SU-DHL-6 (cell line): ENCODE measurements at regions not wholly inside any gene's neighbourhood (a gene's known extent, or its start where the extent isn't known, plus 50 kb on each side); places are given as distances from the start of the nearest gene placed in this dataset.

Experiments used
- H2AFZ ChIP-seq: fragments of 200-600 bp; sonication (generic); 2 replicates; pipeline ENCODE4 v1.6.1; 2014; ENCODE audit warnings: low read depth, mild to moderate bottlenecking, moderate library complexity, mixed read lengths, antibody characterized with exemption, low read length; ENCODE audit not compliant: severe bottlenecking
- H3F3A ChIP-seq: fragments of 200-600 bp; shearing (Covaris generic); 2 replicates; pipeline ENCODE4 v1.6.0; 2016; ENCODE audit warnings: antibody characterized with exemption, mild to moderate bottlenecking; ENCODE audit not compliant: insufficient read depth
- H3K27ac ChIP-seq: fragments of 200-600 bp; sonication (generic); 2 replicates; pipeline ENCODE4 v1.5.1; 2016; ENCODE audit warnings: low read depth, mild to moderate bottlenecking, low read length, moderate library complexity, mixed read lengths
- H3K27me3 ChIP-seq: fragments of 200-600 bp; sonication (generic), shearing (Covaris generic); 2 replicates; pipeline ENCODE4 v1.6.0; 2014; ENCODE audit warnings: mild to moderate bottlenecking, low read length
- H3K36me3 ChIP-seq: fragments of 200-600 bp; sonication (generic); 2 replicates; pipeline ENCODE4 v1.6.1; 2014; ENCODE audit warnings: mild to moderate bottlenecking, low read length, mixed read lengths
- H3K4me2 ChIP-seq: fragments of 300-600, 200-600 bp; shearing (Covaris generic), sonication (generic); 2 replicates; pipeline ENCODE4 v1.6.0; 2014; ENCODE audit warnings: low read length, low read depth, mild to moderate bottlenecking; ENCODE audit not compliant: poor library complexity, severe bottlenecking
- H3K4me3 ChIP-seq: fragments of 200-600 bp; sonication (generic); 2 replicates; pipeline ENCODE4 v1.5.1; 2014; ENCODE audit warnings: antibody characterized with exemption, low read length, mild to moderate bottlenecking, mixed read lengths; ENCODE audit not compliant: insufficient read depth, poor library complexity, severe bottlenecking
- H3K79me2 ChIP-seq: fragments of 200-600 bp; sonication (generic); 2 replicates; pipeline ENCODE4 v1.6.1; 2014; ENCODE audit warnings: mild to moderate bottlenecking, low read length, moderate library complexity; ENCODE audit not compliant: insufficient read depth
- H3K9ac ChIP-seq: fragments of 200-600 bp; sonication (generic); 2 replicates; pipeline ENCODE4 v1.7.0; 2014; ENCODE audit warnings: mild to moderate bottlenecking, low read length
- H3K9me2 ChIP-seq: fragments of 200-600 bp; sonication (generic); replicated peaks from 2 replicates; pipeline ENCODE4 v1.6.1; 2014; ENCODE audit warnings: low read length; ENCODE audit not compliant: insufficient read depth
- H3K9me3 ChIP-seq: fragments of 200-600 bp; sonication (generic); 2 replicates; pipeline ENCODE4 v1.6.1; 2014; ENCODE audit warnings: low read length, mixed read lengths; ENCODE audit not compliant: insufficient read depth
- H4K20me1 ChIP-seq: fragments of 200-600 bp; sonication (generic); 2 replicates; pipeline ENCODE4 v1.6.1; 2014; ENCODE audit warnings: low read depth, mild to moderate bottlenecking, antibody characterized with exemption, low read length, moderate library complexity, mixed read lengths
- EZH2phosphoT487 ChIP-seq: fragments of 200-600 bp; sonication (generic), shearing (Covaris generic); conservative IDR thresholded peaks from 2 replicates; pipeline ENCODE4 v1.6.1; 2018; ENCODE audit warnings: mild to moderate bottlenecking, antibody characterized with exemption, low read length, moderate library complexity, mixed read lengths
- TF ChIP-seq, protein P1 (sequence below): fragments of 200-600 bp; sonication (generic); IDR thresholded peaks from one replicate; pipeline ENCODE4 v1.5.1; 2017; ENCODE audit warnings: antibody characterized with exemption, mild to moderate bottlenecking, low read length, moderate library complexity; ENCODE audit not compliant: insufficient read depth, poor library complexity, severe bottlenecking

- H3K4me3 ChIP-seq = no peak overlapping the region
- H3K27me3 ChIP-seq = no peaks in the 10 kb centered on the region
- H4K20me1 ChIP-seq = no peaks in the 10 kb centered on the region
- no peak overlapping the region for H3K9ac ChIP-seq
- no peak overlapping the region for H2AFZ ChIP-seq
- 0 out of 2 replicates have a peak, but pooled peaks cover 9% of the 10 kb centered on the region for H3F3A ChIP-seq
- TF ChIP-seq, protein P1, sequence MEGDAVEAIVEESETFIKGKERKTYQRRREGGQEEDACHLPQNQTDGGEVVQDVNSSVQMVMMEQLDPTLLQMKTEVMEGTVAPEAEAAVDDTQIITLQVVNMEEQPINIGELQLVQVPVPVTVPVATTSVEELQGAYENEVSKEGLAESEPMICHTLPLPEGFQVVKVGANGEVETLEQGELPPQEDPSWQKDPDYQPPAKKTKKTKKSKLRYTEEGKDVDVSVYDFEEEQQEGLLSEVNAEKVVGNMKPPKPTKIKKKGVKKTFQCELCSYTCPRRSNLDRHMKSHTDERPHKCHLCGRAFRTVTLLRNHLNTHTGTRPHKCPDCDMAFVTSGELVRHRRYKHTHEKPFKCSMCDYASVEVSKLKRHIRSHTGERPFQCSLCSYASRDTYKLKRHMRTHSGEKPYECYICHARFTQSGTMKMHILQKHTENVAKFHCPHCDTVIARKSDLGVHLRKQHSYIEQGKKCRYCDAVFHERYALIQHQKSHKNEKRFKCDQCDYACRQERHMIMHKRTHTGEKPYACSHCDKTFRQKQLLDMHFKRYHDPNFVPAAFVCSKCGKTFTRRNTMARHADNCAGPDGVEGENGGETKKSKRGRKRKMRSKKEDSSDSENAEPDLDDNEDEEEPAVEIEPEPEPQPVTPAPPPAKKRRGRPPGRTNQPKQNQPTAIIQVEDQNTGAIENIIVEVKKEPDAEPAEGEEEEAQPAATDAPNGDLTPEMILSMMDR = no peak
- TF ChIP-seq EZH2phosphoT487 = no peak
- H3K36me3 ChIP-seq = no peaks in the 10 kb centered on the region
- no peaks in the 10 kb centered on the region for H3K9me2 ChIP-seq
- no peaks in the 10 kb centered on the region for H3K79me2 ChIP-seq
- H3K9me3 ChIP-seq = no peaks in the 10 kb centered on the region
- H3K27ac ChIP-seq = peak overlapping the region; percentile 72
- H3K4me2 ChIP-seq = peak overlapping the region; percentile 32
These were observed 752.1 kb downstream of the DTWD2 start for GRCh38 chr5:118236108-118236849.

DNA sequence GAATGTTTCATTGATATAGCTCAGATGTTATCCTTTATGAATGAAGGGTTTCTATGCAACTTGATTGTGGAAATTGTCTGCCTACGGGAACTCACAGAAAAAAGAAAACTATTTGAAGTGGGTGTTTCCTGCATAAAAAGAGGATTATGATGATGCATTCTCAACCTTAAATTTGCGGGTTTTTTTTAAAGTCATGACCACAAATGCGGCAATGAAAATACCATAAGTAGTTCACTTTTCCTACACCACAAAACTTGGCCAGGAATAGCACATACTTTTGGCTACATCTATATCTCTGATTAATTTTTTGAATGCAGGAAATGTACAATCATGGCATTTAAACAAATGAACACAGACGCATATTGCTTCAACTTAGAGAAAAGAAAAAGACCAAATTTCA, 754.7 kb downstream of the DTWD2 start:
- TF ChIP-seq, protein P1 = no peak
- TF ChIP-seq EZH2phosphoT487 = no peak
- H3K27me3 ChIP-seq = no peaks in the 10 kb centered on the region

DNA sequence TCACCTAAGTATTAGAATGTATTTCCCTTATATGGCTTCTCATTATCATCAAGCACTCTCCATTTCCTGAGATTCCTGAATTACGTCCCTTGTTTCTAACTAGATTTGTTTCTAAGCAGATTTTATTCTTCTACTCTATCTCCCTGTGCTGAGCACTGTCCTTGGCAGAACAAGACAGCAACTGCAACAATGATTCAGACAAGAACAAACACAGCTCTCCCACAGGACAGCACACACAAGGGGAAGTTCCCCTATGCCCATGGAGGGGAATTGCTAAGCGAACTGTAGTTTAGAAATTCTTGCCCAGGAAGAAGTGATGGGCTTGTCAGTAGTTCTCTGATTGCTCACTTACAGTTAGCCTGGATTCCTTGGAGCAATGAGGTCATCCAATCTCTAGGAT, 759.9 kb downstream of the DTWD2 start:
- TF ChIP-seq EZH2phosphoT487 = no peak
- TF ChIP-seq, protein P1 = no peak
- H3K9me2 ChIP-seq = no peaks in the 10 kb centered on the region
- no peak overlapping the region for H3K27ac ChIP-seq
- H2AFZ ChIP-seq = no peak overlapping the region
- H4K20me1 ChIP-seq = no peaks in the 10 kb centered on the region
- H3K4me2 ChIP-seq = no peak overlapping the region
- no peaks in the 10 kb centered on the region for H3F3A ChIP-seq
- H3K9me3 ChIP-seq = no peaks in the 10 kb centered on the region
- no peak overlapping the region for H3K9ac ChIP-seq
- no peak overlapping the region for H3K4me3 ChIP-seq
- no peaks in the 10 kb centered on the region for H3K79me2 ChIP-seq
- no peaks in the 10 kb centered on the region for H3K36me3 ChIP-seq
- H3K27me3 ChIP-seq = no peaks in the 10 kb centered on the region

More for the DNA sequence above, 754.7 kb downstream of the DTWD2 start:
- Histone ChIP-seq H3K36me3 (no peaks in the 10 kb centered on the region), H3K9ac (no peak overlapping the region), H3K9me3 (no peaks in the 10 kb centered on the region), H2AFZ (no peak overlapping the region), H3K79me2 (no peaks in the 10 kb centered on the region), H4K20me1 (no peaks in the 10 kb centered on the region), H3F3A (0 out of 2 replicates have a peak, but pooled peaks cover 9% of the 10 kb centered on the region), H3K9me2 (no peaks in the 10 kb centered on the region), H3K4me3 (no peak overlapping the region), H3K27ac (no peak overlapping the region), H3K4me2 (no peak overlapping the region)
